GM18858 (cell line): ENCODE measurements at regions not wholly inside any gene's neighbourhood (a gene's known extent, or its start where the extent isn't known, plus 50 kb on each side); places are given as distances from the start of the nearest gene placed in this dataset.
"Not testable (repeated sequence)": the region's sequence is repeated elsewhere in the genome, so short reads cannot be mapped to it uniquely, and the experiment has no call there.

Experiments
- ATAC-seq: cut with Tn5 transposase; IDR thresholded peaks from one replicate; pipeline ENCODE4 v1.9.1; 2021; ENCODE audit not compliant: unreplicated experiment

- ATAC-seq: no peak
Measured at GRCh38 chr3:35426366-35426958, 212.9 kb upstream of the ARPP21 start.

- no peak for ATAC-seq
Measured at GRCh38 chr3:35437381-35437780, 201.9 kb upstream of the ARPP21 start.

GRCh38 chr3:35438101-35438500 lies 201.2 kb upstream of the ARPP21 start:
- ATAC-seq: no peak

- no peak for ATAC-seq
Measured at GRCh38 chr3:35439663-35440062, 199.7 kb upstream of the ARPP21 start.

- ATAC-seq: no peak
Measured at GRCh38 chr3:35440826-35441225, 198.5 kb upstream of the ARPP21 start.

- ATAC-seq: no peak
Measured at GRCh38 chr3:35446896-35447295, 192.4 kb upstream of the ARPP21 start.

- ATAC-seq: no peak
Measured at GRCh38 chr3:35448121-35448520, 191.2 kb upstream of the ARPP21 start.

GRCh38 chr3:35448681-35449080 lies 190.6 kb upstream of the ARPP21 start:
- no peak for ATAC-seq

GRCh38 chr3:35454819-35455218 lies 184.5 kb upstream of the ARPP21 start:
- ATAC-seq: not testable (repeated sequence)

- ATAC-seq: no peak
Measured at GRCh38 chr3:35473956-35474355, 165.4 kb upstream of the ARPP21 start.

- not testable (repeated sequence) for ATAC-seq
Measured at GRCh38 chr3:35482566-35482965, 156.8 kb upstream of the ARPP21 start.

- ATAC-seq: no peak
Measured at GRCh38 chr3:35483131-35483530, 156.2 kb upstream of the ARPP21 start.

GRCh38 chr3:35484929-35485530 lies 154.3 kb upstream of the ARPP21 start:
- ATAC-seq: no peak

GRCh38 chr3:35486295-35486694 lies 153.0 kb upstream of the ARPP21 start:
- no peak for ATAC-seq

- ATAC-seq: no peak
Measured at GRCh38 chr3:35487376-35487775, 151.9 kb upstream of the ARPP21 start.

GRCh38 chr3:35488526-35488925 lies 150.8 kb upstream of the ARPP21 start:
- ATAC-seq: no peak

- ATAC-seq: no peak
Measured at GRCh38 chr3:35492841-35493240, 146.5 kb upstream of the ARPP21 start.

GRCh38 chr3:35498506-35499210 lies 140.7 kb upstream of the ARPP21 start:
- ATAC-seq: no peak

GRCh38 chr3:35500641-35501350 lies 138.5 kb upstream of the ARPP21 start:
- no peak for ATAC-seq

GRCh38 chr3:35502699-35503098 lies 136.6 kb upstream of the ARPP21 start:
- ATAC-seq: no peak

- ATAC-seq: no peak
Measured at GRCh38 chr3:35505181-35505580, 134.1 kb upstream of the ARPP21 start.

- no peak for ATAC-seq
Measured at GRCh38 chr3:35505772-35506171, 133.6 kb upstream of the ARPP21 start.
